AG08395 (cell line): ENCODE measurements at regions not wholly inside any gene's neighbourhood (a gene's known extent, or its start where the extent isn't known, plus 50 kb on each side); places are given as distances from the start of the nearest gene placed in this dataset.

Experiments
- DNase-seq: peaks from one replicate; pipeline ENCODE4 v3.0.0; 2012; ENCODE audit warnings: mixed read lengths, low spot score

DNA sequence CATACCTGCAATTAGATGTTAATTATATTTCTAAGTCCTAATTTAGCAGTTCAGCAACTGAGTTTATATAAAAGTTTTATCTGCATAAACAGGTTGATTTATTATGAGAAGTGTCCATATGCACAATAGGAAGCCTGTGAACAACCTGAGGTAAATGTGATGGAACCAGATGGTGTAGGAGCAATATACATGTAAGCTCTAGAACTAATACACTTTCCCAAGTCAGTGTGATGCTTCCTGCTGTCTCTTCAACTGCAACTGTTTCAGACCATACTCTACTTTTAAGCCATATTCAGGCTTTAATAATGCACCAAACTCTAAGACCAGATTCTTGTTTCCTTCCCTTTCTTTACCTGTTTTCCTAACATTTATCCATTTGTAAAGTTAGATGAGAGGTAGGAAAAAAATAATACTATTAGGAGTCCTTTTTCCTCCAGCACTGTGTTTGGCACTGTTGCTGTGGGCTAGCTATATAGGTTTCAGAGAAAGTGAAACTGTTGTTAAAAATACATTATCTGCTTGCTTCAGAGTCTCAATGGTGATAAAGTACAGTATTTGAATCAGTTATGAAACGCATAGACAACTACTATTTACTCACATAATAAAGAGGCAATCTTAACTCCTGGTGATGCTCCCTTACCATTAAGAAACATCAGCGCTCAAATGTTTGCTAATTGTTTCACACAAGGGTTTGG is 1009.3 kb downstream of the GRIK2 start:
- DNase-seq, result no peak

DNA sequence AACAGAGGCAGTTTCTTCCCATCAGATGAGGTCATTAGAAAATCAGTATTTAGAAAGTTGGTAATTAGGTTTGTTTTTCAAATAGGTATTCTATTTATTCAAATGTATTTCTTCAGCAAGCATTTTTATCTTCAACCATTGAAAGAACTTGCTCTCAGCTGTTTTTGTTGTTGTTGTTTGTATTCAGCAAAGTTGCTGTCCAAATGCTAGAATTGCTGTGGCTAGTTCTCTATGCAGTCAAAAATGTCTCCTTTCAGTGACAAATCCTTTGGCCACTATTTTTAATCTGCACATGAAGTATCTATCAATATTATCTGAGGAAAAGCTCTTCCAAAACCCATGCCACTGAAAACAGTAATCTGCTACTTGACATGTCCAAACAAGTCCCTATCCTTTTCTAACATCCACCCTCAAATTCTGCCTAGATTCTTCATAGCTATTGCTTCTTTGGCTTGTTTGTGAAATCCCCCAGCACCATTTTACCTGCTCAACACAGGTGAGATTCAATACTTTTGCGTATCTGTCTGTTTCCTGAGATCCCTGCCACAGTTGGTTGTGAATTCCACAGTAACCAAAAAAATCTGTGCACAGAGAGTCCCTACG is 1005.4 kb downstream of the GRIK2 start:
- no peak for DNase-seq

DNA sequence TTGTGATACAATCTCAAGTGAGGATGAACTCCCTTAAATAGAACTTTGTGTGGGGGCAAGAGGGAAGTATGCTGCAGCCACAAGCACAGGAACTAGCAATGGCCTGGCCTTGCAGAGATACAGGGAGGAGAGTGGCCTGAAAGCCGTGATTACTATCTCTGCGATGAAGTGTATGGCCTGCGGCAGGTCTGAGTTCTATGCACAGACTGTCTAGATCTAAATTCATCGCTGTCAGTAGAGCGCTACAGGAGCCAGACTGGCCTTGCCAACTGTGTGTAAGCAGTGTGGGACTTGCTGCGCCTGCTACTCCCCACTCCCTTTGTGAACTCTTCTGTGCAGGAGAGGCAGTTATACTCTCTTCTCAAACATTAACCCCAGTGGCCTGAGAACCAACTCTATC is 997.0 kb downstream of the GRIK2 start:
- no peak for DNase-seq

DNA sequence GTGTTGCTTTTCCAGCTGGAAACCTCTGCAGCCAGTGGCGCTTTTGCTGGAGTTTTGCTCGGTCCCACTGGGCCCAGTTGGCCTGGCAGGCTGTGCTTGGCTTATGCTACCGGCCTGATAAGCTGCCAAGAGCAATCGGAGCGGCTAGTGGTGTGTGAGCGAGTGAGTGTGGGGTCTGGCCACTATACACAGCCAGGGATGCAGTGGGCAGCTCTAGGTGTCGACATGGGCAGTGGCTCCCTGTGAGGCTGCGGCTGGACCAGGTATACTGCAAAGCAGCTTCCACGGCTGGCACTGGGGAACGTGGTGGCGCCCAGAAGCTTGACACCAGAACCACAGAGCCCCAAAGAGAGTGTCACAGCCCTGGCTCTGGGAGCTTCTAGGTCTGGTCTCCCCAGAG is 996.5 kb downstream of the GRIK2 start:
- DNase-seq, result no peak

DNA sequence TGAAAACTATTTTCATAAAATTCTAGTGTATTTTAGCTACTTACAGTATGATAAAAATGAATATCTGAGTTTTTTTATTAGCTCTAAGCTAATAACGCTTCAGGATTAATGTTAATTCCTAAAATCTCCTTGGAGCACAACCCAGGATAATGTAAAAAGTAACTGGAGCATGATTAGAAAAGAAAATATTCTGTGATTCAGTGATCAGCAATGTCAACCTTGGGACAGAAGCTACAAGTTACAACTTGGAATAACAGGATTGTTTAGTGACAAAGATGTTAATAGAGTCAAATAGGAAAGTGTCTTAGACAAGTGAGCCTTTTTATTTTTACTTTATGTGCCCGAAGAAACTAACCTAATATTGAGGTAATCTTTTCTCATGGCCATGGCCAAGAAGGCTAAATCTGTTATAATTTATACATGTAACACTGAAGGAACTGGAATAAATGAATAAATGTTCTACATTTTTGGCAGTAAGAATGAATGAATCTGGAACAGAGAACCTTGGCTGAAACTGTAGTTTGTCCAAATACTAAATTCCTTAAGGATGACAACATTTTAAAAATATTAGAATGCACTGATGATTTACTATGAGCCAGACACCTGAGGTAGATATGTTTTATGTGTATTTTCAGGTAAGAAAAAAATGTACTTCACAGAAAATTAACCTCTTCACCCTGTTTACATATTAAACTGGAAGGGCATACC is 994.0 kb downstream of the GRIK2 start:
- DNase-seq, result no peak

DNA sequence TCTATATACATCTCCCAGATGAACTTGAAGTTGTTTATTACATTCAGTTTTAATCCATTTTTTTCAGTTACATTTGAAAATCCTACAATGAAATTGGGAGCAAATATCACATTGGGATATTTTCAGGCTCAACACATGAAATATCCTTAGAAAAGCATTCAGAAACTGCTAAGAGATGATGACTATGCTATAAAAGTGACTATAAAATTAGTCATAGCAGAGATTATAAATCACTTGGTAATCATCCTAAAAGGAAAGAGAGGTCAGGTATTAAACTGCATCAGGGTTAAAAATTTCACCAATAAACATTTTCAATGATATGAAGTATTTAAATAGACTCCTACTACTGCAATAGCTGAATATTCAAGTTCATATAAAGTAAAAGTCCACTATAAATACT is 987.7 kb downstream of the GRIK2 start:
- no peak for DNase-seq

DNA sequence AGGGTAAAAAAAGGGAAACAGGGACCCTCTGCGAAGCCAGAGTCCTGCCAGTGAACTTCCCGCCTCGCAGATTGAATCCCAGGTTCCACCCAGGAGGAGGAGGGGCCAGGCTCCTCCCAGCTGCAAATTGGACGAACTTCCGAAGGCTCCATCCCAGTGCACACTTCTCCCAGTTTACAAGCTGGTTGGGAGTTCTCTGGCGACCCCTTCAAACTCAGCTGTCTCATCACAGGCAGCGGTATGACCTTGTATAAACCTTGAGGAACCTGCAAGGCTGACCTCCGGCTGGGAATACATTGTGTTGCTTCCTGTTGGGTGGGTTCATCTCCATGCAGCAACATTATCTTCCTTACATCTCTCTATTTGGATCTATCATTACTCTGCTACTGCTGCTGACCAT is 962.7 kb downstream of the GRIK2 start:
- DNase-seq, result no peak

DNA sequence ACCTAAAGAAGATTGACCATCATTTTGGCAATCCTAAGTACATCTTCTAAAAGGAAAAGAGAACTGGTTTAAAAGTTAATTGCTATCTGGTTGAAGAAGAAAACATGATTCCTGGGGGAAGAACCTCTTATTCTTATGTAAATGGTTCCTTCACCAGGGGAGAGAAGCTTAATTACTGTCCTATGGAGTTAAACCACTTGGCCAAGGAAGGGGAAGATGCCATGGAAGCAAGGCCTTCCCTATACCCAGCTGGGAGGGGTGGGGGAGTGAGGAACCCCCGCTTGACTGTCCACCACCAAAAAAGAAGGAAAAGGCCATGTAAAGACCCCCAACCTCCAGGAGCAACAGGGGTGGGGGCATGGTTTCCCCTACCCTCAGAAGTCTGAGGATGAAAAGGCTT is 962.1 kb downstream of the GRIK2 start:
- no peak for DNase-seq

DNA sequence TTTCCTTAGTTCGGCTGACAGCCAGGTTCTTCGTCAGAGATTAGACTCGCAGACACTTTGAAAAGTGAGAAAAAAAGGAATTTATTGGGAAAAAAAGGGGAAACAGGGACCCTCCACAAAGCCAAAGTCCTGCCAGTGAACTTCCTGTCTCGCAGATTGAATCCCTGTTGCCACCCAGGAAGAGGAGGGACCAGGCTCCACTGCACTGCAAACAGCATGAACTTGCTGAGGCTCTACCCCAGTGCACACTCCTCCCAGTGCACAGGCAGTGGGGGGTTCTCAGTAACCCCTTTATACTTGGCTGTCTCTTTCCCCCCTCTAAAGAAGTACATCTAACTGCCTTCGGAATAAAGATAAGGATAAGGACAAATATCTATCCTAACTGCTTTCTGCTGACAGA is 959.0 kb downstream of the GRIK2 start:
- DNase-seq, result no peak

DNA sequence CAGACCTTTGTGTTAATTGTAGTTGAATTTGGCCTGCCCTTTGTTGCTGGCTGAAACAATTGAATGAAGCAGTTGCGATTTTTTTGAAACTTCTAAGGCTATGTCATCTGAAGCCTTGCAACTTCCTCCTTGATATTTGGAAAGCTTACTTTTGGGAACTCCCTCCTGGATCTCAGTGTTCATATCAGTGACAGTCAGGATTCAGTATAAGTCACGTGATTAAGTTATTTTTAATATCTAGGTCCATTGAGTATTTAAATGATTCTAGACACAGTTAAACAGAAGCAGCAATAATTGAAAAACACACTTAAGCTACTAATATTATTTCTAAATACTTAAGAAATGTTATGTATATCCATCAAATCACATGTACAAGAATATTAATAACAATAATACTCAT is 951.3 kb downstream of the GRIK2 start:
- no peak for DNase-seq

DNA sequence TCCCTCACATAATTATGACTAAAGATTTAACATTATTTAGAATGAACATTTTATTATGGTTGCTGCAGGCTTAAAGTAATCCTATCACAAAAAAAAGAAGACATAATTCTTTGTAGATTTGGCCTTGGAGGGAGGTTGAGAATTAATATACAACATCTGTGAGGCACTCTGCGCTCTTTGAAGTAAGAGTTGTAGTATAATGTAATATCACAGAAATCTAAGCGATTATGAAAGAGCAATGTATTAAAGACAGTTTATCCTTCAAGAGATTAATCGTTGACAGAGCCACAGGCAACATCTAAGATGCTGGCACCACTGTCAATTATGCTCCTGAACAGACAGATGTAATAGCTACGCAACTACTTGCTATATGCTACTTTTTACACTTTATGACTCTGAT is 946.8 kb downstream of the GRIK2 start:
- no peak for DNase-seq

DNA sequence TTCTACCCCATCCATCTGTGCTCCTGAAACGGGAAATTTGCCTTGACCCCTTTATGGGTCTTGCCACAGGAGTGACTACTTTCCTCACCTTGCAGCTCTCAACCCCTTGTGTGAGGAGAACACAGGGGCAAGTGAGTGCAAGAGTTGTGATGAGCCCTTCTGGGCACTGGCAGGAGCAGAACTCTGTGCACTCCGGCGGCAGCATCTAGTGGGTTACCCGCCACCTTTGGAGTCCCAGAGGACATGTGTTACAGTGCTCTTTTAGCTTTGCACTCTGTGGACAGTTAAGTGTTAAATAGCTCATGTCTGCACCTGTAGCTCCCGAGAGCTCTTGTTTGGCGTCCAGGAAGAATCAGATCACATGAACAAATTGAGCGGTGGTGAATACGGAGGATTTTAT is 940.2 kb downstream of the GRIK2 start:
- no peak for DNase-seq

DNA sequence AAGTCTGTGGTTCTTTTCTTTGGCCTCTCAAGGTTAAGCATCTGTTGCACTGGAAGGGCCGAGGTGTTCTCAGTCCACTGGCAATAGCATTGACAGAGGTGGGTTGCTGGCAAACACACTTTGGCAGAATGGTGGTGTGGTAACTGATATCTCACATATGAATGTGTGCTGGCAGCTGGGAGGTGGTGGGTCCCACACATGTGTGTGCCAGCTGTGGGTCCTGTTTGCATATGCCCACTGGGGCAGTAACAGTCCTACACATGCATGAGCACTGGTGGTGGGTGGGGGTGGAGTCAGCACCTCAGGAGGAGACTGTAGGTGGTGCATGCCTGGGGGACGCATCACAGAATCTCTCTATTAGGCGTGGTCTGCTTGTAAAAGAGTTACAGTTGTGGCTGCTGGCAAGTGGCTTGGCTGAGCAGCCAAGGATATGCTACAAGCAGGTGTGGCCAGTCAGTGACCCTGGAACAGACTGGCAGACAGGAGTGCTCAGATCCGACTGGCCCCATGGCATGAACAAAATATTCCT is 934.3 kb downstream of the GRIK2 start:
- DNase-seq, result no peak

DNA sequence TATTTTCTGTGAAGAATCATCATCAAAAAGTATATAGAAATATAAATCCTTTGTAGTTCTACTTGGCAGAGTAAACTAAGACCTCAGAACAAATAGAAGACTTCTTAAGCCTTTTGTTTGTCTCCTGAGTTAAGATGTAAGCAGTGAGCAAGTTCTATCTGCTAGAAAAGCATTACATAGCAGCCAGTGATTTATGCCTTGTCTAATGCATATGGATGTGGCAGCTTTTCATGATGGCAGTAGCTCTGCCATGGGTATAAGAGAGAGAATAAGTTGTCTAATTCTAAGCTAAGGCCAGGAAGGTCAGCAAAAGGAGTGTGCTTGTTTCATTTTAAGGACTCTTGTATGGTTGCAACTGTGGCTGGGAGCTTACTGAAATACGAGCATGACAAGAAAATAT is 920.2 kb downstream of the GRIK2 start:
- DNase-seq, result no peak

DNA sequence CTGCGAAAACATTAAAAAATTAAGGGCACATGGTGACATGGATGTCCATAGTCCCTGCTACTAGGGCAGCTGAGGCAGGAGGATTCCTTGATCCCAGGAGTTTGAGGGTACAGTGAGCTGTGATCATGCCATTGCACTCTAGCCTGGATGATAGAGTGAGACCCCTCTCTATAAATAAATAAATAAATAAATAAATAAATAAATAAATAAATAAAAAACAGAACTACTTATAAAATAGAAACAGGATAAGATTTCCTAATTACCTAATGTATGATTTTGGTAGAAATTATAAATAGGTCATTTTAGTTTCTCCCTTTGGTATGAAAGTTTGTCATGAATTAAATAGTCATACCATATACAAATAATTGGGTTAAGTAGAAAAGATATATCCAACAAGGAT is 916.2 kb downstream of the GRIK2 start:
- no peak for DNase-seq

DNA sequence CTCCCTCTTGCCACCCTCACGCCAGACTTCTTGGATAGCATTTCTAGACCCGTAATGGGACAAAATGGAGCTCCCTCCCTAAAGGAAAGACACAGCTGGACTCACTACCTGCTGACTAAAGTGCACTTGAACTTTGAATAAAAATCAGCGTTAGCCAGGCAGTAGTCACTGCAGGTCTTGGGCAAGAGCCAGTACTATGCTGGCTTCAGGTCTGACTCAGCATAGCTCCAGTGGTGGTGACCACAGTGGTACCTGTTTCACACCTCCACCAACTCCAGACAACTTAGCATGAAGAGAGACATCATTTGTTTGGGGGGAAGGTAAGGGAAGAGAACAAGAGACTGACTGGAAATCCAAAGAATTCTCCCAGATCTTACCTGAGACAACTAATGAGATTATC is 906.8 kb downstream of the GRIK2 start:
- no peak for DNase-seq

DNA sequence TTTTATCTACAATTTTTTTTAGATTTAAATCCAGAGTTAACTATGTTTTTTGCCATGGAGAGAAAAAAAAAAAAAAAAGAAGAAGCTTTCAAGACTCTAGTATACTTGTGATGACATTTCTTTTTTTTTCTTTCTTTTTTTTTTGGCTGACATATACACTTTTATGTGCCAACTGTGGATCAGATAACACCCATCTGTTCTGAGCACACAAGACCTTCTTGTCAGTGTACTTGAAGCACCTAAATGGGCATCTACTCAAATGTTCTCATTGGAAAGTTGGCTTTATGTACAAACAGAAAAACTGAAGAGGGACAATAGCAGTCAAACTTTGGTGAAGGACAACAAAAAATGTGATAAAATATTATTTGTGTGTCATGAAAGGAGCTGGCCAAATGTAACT is 904.5 kb downstream of the GRIK2 start:
- DNase-seq, result no peak
